ENCODE measurements at regions not wholly inside any gene's neighbourhood (a gene's known extent, or its start where the extent isn't known, plus 50 kb on each side); places are given as distances from the start of the nearest gene placed in this dataset.

GRCh38 chr20:7608250-7608649 is 332.0 kb downstream of the HAO1 start:
- DNase-seq (ENCODE audit: low read depth in 1 of 2, low spot score in 1 of 2), result no peak

DNA sequence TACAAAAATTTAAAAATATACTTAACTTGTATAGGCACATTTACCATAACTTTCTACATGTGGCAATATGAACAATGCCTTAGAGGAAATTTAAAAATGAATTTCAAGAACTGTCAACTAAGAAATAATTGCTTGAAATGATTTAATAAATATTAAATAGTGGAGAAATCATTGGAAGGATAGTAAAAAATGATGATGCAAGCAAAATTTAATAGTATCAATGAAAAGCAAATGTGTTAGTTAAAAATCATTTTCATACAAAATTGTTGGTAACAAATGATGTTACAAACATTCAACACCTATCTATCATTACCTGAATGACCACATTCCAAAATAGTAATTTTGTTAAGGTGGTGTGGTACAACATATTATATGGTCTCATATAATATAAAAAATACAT is 331.0 kb downstream of the HAO1 start:
- no peak for DNase-seq (ENCODE audit: low read depth in 1 of 2, low spot score in 1 of 2)

DNA sequence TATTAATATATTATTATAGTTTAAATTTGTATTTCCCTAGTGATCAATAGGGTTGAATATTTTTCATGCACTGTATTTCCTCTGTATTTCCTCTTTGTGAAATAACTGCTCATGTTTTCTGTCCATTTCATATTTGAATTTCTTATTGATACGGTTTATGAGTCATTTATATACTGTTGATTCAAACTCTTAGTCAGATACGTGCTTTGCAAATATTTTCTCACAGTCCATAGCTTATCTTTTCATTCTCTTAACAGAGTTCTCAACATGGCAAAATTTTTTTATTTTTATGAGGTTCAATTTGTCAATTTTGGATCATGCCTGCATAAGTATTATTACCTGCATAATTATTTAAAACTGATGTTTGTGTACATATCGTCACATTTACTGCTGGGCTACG is 329.6 kb downstream of the HAO1 start:
- DNase-seq (ENCODE audit: low read depth in 1 of 2, low spot score in 1 of 2), result no peak

DNA sequence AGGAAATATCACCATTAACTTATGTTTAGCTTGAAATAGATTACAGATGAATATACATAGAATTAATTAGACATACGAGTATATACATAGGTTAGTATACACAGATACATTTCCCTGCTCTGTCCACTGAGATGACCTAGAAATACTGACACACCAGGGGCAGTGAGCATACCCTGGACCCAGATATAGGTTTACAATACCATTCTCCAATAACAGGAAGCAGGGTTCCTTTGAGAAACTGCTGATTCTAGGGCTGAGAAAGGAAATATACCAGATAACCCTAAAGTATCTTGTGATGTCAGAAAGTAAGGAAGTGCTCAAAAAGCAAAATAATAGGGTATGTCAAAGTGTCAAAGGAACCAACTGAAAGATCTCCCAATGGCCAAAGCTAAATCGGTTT is 322.5 kb downstream of the HAO1 start:
- no peak for DNase-seq (ENCODE audit: low read depth in 1 of 2, low spot score in 1 of 2)

DNA sequence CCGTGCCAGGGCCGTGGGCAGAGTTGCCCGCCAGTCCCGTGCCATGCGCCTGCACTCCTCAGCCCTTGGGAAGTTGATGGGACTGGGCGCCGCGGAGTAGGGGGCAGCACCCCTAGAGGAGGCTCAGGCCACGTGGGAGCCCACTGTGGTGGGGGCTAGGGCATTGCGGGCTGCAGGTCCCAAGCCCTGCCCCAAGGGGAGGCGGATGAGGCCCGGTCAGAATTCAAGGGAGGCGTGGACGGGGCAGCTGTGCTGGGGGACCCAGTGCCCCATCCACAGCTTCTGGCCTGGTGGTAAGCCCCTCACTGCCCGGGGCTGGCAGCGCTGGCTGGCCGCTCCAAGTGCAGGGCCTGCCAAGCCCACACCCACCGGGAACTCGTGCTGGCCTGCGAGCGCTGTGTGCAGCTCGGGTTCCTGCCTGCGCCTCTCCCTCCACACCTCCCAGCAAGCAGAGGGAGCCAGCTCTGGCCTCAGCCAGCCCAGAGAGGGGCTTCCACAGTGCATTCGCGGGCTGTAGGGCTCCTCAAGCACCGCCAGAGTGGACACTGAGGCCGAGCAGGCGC is 317.8 kb downstream of the HAO1 start:
- no peak for DNase-seq (ENCODE audit: low read depth in 1 of 2, low spot score in 1 of 2)

GRCh38 chr20:7624886-7625285 is 315.4 kb downstream of the HAO1 start:
- DNase-seq (ENCODE audit: low read depth in 1 of 2, low spot score in 1 of 2), result no peak

GRCh38 chr20:7627734-7628663 is 312.3 kb downstream of the HAO1 start:
- DNase-seq (ENCODE audit: low read depth in 1 of 2, low spot score in 1 of 2), result no peak

DNA sequence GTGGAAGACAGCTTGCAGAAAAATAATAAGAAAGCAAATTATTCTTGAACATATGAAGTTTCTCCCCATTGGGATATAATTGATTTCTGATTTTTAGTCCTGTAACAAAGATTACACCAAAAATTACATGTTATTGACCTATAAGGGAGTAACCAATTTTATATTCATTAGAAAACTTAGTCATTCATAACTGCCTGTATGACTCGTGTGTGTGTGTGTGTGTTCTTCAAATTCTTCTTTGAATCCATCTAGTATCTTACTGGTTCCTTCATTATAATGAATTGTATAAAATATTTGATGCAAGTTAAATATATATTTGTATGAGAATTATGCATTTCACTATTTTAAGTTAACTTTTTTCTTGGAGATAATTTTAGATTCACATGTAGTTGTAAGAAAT is 310.4 kb downstream of the HAO1 start:
- no peak for DNase-seq (ENCODE audit: low read depth in 1 of 2, low spot score in 1 of 2)

DNA sequence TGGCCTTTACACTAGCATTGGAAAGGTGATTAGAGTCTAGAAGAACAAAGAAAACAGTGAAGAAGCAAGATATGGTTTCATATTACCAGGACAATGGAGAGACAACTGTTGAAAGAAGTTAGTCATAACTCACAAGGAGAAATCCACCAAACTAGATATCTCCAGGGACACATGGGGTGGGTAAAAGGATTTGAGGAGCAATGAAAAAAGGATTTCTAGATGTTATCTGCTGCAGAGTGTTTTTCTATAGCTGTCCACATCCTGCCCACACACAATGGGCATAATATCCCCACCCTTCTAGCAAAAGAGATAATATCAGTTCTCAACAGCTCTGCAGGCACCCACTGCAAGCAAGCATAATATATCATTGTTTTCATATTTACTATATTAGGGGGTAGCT is 303.1 kb downstream of the HAO1 start:
- no peak for DNase-seq (ENCODE audit: low read depth in 1 of 2, low spot score in 1 of 2)

GRCh38 chr20:7650086-7650879 is 290.0 kb downstream of the HAO1 start:
- DNase-seq (ENCODE audit: low read depth in 1 of 2, low spot score in 1 of 2), result no peak

DNA sequence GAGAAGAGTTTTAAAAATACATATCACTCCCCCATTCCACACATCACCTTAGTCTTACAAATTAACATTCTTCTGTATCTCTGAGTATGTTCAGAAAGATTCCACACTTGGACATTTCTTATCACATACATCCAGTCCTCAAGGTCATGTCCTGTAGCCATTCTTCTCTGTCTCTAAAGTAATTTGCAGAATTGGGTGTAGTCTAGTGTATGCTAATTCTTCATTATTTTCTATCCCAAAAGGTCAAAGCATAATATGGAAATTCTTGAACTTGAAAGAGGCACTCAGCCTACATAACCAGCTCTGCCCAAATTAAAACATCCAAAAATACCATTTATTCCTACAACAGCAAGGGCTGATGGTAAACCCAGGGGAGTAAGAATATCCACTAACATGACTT is 286.0 kb downstream of the HAO1 start:
- DNase-seq (ENCODE audit: low read depth in 1 of 2, low spot score in 1 of 2), result no peak

DNA sequence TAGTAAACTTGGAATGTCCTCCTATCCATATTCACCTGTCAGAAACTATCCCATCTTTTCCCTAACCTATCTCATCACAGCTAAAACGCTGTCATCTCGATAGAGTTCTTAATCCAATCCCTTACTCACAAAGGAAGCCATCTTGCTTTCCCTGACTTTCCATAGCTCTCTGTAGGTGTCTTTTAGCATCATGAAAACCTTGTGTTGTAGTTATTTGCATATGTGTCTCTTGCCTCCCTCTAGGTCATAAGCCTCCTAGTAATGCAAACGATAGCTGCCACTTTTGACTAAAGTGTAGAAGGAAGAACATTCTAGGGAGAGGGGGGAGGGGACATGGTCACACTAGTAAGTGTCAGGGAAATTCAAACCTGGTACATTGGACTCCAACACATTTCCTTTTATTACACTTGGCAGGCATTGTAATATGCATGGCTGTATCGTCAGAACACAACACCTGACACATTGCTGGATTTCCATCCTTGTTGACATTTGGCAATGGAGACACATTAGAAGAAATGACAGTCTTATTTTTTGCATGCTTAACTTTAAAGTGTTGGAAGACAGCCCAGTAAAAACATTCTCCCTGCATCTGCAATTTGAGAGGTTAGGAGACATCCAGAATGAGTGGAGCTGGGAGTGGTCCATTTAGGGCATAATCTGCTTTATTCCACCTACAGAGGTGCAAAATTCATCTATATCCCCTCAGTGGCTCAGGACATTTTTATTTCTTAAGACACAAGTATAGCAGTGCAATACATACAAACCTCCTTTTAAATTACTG is 283.4 kb downstream of the HAO1 start:
- DNase-seq (ENCODE audit: low read depth in 1 of 2, low spot score in 1 of 2), result no peak

DNA sequence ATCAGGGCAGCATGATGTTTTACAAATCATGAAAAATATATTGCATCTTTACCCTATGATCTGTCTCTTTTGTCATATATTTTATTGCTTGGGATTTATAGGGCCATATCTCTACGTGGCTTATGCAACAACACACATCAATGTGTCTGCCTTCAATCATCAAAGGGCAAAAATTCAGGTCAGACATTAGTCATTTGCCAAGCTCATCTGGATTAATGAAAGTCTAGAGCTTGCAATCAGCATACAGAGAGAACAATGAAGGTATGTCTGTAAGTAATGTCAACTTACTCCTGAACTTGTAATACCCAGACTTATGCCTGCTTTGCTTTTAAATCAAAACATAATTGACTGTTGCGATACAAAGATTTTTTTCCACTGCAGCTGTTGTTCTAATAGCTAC is 282.7 kb downstream of the HAO1 start:
- no peak for DNase-seq (ENCODE audit: low read depth in 1 of 2, low spot score in 1 of 2)

DNA sequence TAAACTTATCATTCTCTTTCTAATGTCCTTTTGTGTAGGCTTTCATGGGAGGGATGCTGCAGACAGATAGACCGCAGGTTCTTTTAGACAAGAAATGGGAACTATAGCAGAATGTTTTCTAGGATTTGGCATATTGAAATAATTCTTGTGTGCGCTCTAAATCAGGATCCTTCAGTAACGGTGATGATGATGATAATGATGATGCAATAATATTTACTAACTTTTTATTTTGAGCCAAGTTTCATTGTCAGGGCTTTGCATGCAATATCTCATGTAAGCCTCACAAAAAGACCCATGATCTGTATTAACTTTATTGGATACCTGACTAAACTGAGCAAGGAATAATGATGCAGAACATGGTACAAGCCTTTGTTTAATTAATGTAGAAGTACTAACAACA is 280.1 kb downstream of the HAO1 start:
- DNase-seq (ENCODE audit: low read depth in 1 of 2, low spot score in 1 of 2), result no peak

- DNase-seq (ENCODE audit: low read depth in 1 of 2, low spot score in 1 of 2), result no peak
Measured at GRCh38 chr20:7665376-7665775, 274.9 kb downstream of the HAO1 start.

DNA sequence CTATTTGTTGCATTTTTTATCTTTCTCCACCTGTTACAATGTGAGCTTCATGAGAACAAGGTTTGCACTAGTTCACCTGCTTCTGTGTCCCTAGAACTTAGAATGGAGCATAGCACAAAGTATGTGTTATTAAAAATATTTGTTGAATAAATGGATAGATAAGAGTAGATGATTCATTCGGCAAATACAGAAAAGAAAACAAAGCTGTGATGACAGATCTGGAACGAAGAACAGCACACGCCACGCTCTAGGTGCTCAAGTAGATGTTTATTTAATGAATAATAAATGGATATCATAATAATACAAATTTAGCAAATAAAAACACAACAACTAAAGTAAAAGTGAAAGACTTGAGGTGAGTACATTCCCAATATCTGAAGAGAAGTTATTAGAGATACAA is 273.1 kb downstream of the HAO1 start:
- no peak for DNase-seq (ENCODE audit: low read depth in 1 of 2, low spot score in 1 of 2)

DNA sequence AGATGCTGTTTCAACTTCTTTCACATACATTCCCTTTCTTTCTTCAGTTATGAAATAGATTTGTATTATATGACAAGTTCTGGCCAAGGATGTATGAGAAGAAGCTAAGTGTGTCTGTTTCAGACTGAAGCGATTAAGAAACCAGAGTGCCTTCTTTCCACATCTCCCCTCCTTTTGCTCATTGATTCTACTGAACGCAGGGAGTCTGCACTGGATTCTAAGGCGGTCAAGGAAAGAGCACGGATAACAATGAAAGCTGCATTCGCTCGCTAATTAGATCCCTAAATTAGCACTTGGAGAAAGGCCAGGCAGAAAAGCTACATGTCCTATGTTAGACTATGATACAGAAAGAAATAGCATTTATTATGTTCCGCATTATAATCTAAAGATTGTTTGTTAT is 267.7 kb downstream of the HAO1 start:
- DNase-seq (ENCODE audit: low read depth in 1 of 2, low spot score in 1 of 2), result no peak

GRCh38 chr20:7673841-7674240 is 266.4 kb downstream of the HAO1 start:
- no peak for DNase-seq (ENCODE audit: low read depth in 1 of 2, low spot score in 1 of 2)

DNA sequence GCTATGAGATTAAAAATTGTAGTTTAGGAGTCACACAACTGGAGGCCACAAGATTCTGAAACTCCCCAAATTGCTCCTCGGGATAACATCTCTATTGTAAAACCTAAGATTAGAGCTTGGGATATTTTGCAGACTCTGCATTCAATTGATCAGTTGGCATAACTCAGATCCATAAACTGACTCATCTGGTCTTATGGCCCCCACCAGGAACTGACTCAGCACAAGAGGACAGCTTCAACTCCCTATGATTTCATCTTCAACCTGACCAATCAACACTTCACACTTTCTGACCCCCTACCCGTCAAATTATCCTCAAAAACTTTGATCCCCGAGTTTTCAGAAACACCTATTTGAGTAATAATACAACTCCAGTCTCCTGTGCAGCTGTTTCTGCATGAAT is 257.3 kb downstream of the HAO1 start:
- DNase-seq (ENCODE audit: low read depth in 1 of 2, low spot score in 1 of 2), result no peak

- no peak for DNase-seq (ENCODE audit: low read depth in 1 of 2, low spot score in 1 of 2)
Measured at GRCh38 chr20:7687065-7687464, 253.2 kb downstream of the HAO1 start.

DNA sequence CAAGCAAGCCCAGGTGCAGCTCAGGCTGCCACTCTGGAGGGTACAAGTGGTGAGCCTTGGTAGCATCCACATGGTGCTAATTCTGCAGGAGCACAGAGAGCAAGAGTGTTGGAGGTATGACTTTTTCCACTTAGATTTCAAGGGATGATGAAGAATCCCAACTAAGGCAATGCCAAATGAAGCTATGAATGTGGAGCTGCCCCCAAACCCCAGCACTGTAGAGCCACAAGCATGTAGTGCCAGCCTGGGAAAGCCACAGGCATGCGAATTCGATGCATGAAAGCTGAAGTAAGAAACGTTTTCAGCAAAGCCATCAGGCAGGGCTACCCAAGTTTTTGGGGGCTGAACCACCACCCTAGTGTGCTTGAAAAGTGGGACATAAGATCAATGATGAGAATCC is 251.1 kb downstream of the HAO1 start:
- DNase-seq (ENCODE audit: low read depth in 1 of 2, low spot score in 1 of 2), result no peak
